HG02588 (cell line): ENCODE measurements at regions not wholly inside any gene's neighbourhood (a gene's known extent, or its start where the extent isn't known, plus 50 kb on each side); places are given as distances from the start of the nearest gene placed in this dataset.

Experiments used
- ATAC-seq: cut with Tn5 transposase; IDR thresholded peaks from one replicate; pipeline ENCODE4 v1.9.1; 2021; ENCODE audit warnings: mild to moderate bottlenecking, moderate library complexity; ENCODE audit not compliant: unreplicated experiment

DNA sequence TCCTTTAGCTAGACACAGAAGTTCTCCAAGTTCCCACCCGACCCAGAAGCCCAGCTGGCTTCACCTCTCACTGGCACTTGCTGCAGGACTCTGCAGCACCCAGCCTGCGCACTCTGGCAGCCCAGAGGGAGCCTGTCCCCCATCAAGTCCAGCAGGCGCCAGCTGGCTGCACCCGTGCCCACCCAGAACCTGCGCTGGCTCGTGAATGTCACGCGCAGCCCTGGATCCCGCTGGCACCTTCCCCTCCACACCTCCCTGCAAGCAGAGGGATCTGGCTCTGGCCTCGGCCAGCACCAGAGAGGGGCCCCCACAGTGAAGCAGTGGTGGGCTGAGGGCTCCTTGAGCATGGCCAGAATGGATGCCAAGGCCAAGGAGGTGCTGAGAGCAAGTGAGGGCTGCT is 187.6 kb upstream of the HAND2 start:
- no peak for ATAC-seq

- no peak for ATAC-seq
Measured at GRCh38 chr4:173714456-173714855, 184.4 kb upstream of the HAND2 start.

GRCh38 chr4:173713026-173713425 is 183.0 kb upstream of the HAND2 start:
- ATAC-seq = no peak

DNA sequence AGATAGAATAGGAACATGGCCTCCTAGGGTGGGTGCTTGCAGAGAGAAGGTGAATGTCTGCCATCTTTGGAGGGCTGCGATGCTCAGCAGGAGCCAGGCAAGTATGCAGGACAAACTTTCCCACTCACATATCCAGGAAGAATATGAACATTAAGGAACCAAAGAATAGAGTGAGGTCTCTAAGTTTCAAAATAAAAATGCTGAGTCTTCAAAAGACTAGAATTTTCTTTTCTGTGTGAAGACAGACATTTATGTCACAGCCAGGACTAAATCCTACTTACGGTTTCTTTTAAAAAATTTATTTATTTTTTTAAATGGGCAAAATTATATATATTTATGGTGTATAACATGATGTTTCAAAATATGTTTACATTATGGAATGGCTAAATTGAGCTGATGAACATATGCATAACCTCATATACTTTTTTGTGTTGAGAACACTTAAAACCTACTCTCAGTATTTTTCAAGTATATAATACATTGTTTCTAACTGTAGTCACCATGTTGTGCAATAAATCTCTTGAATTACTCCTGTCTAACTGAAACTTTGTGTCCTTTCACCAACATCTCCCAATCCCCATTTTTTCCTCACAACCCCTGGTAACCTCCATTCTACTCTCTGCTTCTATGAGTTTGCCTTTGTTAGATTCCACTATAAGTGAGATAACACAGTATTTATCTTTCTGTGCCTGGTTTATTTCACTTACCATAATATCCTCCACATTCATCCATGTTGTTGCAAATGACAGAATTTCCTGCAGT is 177.8 kb upstream of the HAND2 start:
- ATAC-seq = no peak

GRCh38 chr4:173704201-173704600 is 174.2 kb upstream of the HAND2 start:
- ATAC-seq = no peak

- no peak for ATAC-seq
Measured at GRCh38 chr4:173703021-173703420, 173.0 kb upstream of the HAND2 start.

- ATAC-seq = no peak
Measured at GRCh38 chr4:173700650-173701049, 170.6 kb upstream of the HAND2 start.

GRCh38 chr4:173699841-173700475 is 169.9 kb upstream of the HAND2 start:
- no peak for ATAC-seq

GRCh38 chr4:173698557-173699262 is 168.7 kb upstream of the HAND2 start:
- ATAC-seq = no peak

GRCh38 chr4:173697840-173698239 is 167.8 kb upstream of the HAND2 start:
- no peak for ATAC-seq

GRCh38 chr4:173696551-173696950 is 166.5 kb upstream of the HAND2 start:
- no peak for ATAC-seq

- no peak for ATAC-seq
Measured at GRCh38 chr4:173696011-173696410, 166.0 kb upstream of the HAND2 start.

DNA sequence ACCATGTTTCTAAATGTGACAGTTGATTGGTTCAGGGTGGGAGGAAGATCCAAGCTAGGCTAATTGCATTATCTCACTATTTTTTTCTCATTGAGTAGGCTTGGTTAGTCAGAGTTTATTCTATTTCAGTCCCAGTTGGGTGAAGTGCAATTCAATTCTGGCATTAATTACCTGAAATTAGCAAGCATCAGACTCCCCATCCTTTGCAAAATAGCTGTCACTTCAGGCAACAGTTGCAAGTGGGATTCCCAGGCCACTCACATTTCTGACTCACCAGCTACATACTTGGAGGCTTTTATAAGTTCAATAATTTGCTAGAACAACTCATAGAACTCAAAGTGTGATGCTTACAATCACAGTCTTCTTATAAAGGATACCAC is 155.8 kb upstream of the HAND2 start:
- ATAC-seq = no peak

DNA sequence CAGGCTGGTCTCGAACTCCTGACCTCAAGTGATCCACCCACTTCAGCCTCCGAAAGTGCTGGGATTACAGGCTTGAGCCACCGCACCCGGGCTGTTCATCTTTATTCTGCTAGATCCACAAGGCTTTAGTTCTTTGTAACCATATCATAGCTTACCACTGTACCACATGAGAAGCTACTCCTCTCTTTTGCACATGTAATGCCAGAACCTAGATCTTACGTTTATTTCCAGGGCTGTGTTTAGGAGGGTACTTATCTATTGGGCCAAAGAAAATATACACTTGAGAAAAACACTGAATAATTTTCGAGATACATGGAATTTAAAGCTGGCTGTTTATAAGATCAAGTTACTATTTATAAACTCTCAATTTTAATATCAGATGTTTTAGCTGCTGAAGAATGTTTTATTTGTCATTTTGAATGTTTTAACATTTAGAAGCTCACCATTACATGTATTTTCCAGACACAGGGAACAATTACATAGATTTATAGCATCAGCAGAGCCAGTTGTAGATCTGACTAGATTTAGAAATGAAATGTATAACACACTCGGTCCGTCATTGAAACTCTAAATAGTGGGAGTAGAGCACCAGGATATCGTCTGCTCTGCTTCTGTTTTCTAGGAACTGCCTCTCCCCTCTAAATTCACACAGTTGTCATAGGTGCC is 155.3 kb upstream of the HAND2 start:
- ATAC-seq = no peak

DNA sequence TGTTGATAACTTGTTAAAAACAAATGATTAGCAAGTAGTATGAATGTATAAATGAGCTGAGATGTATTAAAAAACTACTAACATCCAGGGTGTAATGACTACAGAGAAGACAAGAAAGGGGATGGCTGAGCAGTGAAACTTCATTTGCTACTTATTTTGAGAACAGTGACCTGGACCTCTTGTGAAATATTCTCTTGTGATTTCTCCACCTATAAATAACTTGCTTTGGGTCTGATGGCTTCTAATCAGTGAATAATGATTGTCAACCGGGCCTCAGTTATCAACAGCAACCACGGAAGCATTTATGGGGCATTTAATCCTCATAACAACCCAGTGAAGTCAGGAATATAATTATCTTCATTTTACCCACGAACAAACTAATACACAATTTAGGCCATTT is 154.2 kb upstream of the HAND2 start:
- ATAC-seq = no peak

DNA sequence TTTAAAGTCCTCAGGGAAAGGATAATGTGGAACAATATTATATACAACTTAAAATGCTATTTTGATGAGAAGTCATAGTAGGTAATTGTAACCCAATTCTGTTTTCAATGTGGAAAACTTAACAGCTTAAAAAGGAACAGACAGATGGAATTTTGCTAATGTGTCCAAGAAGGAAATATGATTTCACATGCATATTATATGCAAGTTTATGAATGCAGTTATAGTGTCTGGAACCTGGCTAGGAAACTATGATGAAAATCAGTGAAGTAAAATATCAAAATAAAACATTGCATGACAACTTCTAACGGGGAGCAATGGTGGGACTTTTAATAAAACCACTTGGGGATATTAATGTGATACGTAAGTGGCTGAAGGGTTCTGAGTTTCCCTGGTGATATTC is 152.6 kb upstream of the HAND2 start:
- no peak for ATAC-seq

- no peak for ATAC-seq
Measured at GRCh38 chr4:173680278-173680677, 150.2 kb upstream of the HAND2 start.

GRCh38 chr4:173675446-173675845 is 145.4 kb upstream of the HAND2 start:
- no peak for ATAC-seq

GRCh38 chr4:173669460-173670179 is 139.6 kb upstream of the HAND2 start:
- no peak for ATAC-seq

DNA sequence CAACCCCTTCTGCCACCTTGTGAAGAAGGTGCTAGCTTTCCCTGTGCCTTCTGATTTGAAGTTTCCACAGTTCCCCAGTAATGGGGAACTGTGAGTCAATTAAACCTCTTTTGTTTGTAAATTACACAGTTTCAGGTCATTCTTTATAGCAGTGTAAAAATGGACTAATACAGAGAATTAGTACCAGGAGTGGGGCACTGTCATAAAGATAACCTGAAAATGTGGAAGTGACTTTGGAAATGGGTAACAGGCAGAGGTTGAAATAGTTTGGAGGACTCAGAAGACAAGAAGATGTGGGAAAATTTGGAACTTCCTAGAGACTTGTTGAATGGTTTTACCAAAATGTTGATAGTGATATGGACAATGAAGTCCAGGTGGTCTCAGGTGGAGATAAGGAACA is 131.0 kb upstream of the HAND2 start:
- ATAC-seq = no peak

GRCh38 chr4:173656898-173657297 is 126.9 kb upstream of the HAND2 start:
- no peak for ATAC-seq
